Cardiac muscle cell (in vitro differentiated cells and primary cell): ENCODE measurements at regions not wholly inside any gene's neighbourhood (a gene's known extent, or its start where the extent isn't known, plus 50 kb on each side); places are given as distances from the start of the nearest gene placed in this dataset.

Experiments used
- DNase-seq, 2 donors: peaks; one replicate each; pipeline versions ENCODE4 v3.0.0 to v3.0.0-alpha.2; 2010 to 2017; ENCODE audit warnings: low read depth in 1 of 2, low spot score in 1 of 2
- H3K27ac ChIP-seq: fragments of 200-600 bp; sonication (generic); 2 replicates; pipeline ENCODE4 v1.5.1; 2016
- H3K27me3 ChIP-seq: fragments of 200-600 bp; sonication (generic); 2 replicates; pipeline ENCODE4 v1.6.0; 2016; ENCODE audit warnings: control low read depth
- H3K36me3 ChIP-seq: fragments of 200-600 bp; sonication (generic); 2 replicates; pipeline ENCODE4 v1.5.1; 2016; ENCODE audit warnings: control low read depth
- H3K4me1 ChIP-seq: fragments of 200-600 bp; sonication (generic); 2 replicates; pipeline ENCODE4 v1.8.1; 2017; ENCODE audit warnings: low read depth, mild to moderate bottlenecking, mixed run types
- H3K4me3 ChIP-seq: fragments of 200-600 bp; sonication (generic); 2 replicates; pipeline ENCODE4 v1.5.1; 2016; ENCODE audit warnings: mild to moderate bottlenecking
- H3K9me3 ChIP-seq: fragments of 200-600 bp; sonication (generic); 2 replicates; pipeline ENCODE4 v1.5.1; 2017; ENCODE audit warnings: low read depth, mild to moderate bottlenecking, control low read depth
- TF ChIP-seq, protein P1 (sequence below): IDR thresholded peaks from 2 replicates; pipeline ENCODE4 v1.5.1; 2012; ENCODE audit warnings: low read depth, mild to moderate bottlenecking, low read length

DNA sequence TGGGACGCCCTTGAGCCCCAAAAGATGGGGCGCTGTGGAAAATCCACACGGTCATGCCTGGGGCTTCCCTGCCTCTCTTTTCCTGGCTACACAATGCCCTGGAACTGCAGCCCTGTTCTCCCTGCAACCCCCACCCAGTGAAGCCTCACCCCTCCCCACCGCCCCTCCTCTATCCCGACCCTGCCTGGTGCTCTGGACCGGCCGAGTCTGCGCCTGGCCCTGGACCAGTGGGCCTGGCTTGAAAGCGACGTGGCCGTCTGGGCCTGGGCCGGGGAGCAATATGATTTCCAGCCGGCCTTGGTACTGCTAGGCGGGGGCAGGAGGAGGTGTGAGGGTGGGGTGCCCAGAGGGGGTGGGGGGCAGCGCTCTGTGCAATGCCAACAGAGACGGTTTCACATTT, 71.0 kb upstream of the RNU6ATAC start:
- Histone ChIP-seq H3K4me1 (peaks cover 3% of the 10 kb centered on the region), H3K27me3 (no peaks in the 10 kb centered on the region)
- TF ChIP-seq, protein P1, sequence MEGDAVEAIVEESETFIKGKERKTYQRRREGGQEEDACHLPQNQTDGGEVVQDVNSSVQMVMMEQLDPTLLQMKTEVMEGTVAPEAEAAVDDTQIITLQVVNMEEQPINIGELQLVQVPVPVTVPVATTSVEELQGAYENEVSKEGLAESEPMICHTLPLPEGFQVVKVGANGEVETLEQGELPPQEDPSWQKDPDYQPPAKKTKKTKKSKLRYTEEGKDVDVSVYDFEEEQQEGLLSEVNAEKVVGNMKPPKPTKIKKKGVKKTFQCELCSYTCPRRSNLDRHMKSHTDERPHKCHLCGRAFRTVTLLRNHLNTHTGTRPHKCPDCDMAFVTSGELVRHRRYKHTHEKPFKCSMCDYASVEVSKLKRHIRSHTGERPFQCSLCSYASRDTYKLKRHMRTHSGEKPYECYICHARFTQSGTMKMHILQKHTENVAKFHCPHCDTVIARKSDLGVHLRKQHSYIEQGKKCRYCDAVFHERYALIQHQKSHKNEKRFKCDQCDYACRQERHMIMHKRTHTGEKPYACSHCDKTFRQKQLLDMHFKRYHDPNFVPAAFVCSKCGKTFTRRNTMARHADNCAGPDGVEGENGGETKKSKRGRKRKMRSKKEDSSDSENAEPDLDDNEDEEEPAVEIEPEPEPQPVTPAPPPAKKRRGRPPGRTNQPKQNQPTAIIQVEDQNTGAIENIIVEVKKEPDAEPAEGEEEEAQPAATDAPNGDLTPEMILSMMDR = no peak

DNA sequence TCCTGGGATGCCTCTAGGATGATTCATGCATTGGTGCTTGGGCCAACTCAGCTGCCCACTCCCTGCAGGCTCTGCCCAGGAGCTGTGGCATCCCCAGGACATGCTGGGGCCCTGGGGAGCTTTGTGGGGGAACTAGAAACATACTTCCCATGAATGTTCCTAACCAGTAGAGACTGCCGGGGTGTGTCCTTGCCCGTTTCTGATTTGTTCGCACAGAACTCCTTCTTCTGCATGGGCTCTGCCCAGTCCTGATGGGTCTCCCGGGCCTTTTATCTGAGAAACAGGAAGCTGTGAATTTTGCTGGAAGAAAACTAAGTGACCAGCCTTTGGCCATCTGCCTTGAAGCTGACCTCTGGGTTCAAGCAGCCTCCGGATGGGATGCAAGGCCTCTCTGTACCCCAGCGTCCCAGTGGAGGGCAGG, 71.6 kb upstream of the RNU6ATAC start:
- Histone ChIP-seq H3K4me3 (no peak overlapping the region), H3K9me3 (no peaks in the 10 kb centered on the region), H3K27me3 (no peaks in the 10 kb centered on the region), H3K36me3 (no peaks in the 10 kb centered on the region), H3K4me1 (peaks cover 3% of the 10 kb centered on the region), H3K27ac (no peak overlapping the region)
- DNase-seq = peak in 1 of 2 donors; percentile 80
- TF ChIP-seq, protein P1 = no peak

More for the DNA sequence above, 71.0 kb upstream of the RNU6ATAC start:
- H3K27ac ChIP-seq = no peak overlapping the region
- no peaks in the 10 kb centered on the region for H3K36me3 ChIP-seq
- no peak for DNase-seq
- no peaks in the 10 kb centered on the region for H3K9me3 ChIP-seq
- no peak overlapping the region for H3K4me3 ChIP-seq

DNA sequence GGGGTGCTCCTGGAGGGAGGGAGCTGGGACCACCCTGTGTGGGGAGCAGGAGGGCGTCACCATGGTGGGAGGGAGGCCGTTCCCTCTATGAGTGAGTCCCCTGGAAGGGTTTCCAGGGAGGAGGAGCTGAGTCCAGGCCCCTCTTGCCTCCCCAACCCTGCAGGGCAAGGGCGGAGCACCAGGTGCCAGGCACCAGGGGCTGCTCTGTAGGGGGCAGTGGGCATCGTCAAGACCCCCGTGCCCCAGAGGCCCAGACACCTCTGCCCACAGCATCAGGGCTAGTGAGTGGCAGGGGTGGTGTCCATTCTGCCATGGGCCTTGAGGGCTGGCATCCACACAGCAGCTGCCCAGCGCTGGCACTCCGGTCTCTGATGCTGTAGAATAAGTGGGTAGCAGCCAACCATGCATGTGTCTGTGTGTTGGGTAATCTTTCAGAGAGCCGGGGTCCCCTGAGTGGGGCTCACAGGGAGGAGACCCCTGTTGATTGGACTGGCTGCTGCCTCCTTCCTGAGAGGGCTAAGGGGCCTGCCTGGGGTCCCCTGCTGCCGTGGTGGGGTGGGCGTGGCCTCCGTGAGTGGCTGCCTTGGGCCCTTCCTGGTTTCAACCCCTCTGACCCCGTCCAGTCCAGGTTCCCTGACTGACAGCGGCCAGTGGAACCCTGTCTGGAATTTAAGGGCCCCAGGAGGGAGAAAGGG, 72.7 kb upstream of the RNU6ATAC start:
- H3K4me3 ChIP-seq = no peak overlapping the region
- no peak overlapping the region for H3K27ac ChIP-seq
- TF ChIP-seq, protein P1 = no peak
- DNase-seq = no peak
- H3K9me3 ChIP-seq = no peaks in the 10 kb centered on the region
- no peaks in the 10 kb centered on the region for H3K36me3 ChIP-seq
- H3K27me3 ChIP-seq = no peaks in the 10 kb centered on the region
- peaks cover 3% of the 10 kb centered on the region for H3K4me1 ChIP-seq

DNA sequence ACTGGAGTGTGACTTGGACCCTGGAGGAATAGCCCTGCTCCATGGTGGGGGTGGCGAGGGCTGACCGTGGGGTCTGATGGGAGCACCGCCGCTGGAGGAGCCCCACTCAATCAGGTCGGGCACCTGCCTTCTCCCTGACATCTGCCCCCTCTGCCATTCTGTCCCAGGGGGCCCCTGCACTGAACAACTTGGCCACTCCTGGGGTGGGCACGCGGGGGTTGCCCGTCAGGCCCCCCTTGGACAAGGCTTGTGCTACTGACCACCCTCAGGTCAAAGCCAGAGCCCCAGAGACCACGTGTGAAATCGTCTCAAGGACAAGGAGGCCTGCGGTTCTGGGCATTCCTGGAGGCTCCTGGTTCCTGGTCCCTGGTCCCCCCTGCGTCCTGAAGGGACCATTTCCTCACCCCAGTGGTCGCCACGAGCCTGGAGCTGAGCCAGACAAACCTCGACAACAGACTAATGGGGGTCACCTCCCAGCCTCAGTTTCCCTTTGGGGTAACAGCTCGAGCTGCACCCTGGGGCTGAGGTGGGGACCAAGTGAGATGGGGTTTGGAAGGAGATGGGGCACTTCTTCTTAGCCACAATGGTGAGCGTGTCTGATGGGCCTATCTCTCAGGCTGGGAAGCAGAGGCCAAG, 73.4 kb upstream of the RNU6ATAC start:
- H3K4me1 ChIP-seq = peaks cover 4% of the 10 kb centered on the region
- H3K27me3 ChIP-seq = no peaks in the 10 kb centered on the region
- no peaks in the 10 kb centered on the region for H3K9me3 ChIP-seq
- no peak overlapping the region for H3K4me3 ChIP-seq
- H3K27ac ChIP-seq = no peak overlapping the region
- no peak for DNase-seq
- TF ChIP-seq, protein P1 = no peak
- H3K36me3 ChIP-seq = no peaks in the 10 kb centered on the region

DNA sequence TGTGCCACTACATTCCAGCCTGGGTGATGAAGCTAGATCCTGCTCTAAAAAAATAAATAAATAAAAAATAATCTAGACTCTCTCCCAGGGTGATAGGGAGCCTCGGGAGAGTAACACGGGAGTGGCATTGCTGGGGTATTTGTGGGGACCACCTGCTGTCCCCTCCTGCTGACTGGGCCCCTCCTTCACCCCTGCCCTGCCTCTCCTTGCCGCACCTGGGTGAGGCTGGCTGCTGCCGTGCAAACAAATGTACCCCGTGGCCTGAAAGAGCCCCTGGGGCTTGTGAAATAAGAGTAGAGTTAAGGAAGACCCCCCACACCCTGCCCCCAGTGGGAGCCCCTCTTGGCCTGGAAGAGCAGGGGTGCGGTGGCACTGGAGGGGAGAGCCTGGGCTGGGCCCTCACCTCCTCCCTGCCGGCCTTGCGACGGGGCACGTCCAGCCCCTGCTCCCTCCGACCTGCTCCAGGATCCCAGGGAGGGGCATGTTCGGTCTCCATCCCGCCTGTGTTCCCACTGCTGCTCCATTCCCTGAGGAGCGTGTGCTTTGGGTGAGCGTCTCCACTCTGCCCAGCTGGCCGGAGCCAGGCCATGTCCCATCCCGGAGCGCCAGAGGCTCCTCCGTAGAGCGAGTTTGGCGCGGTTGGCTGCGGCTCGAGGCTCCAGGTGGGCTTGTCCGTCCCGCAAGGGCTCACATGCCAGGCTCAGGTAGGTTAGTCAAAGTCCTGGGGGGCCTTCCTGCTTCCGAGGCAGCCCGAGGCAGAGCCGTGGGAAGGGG, 75.0 kb upstream of the RNU6ATAC start:
- Histone ChIP-seq H3K9me3 (no peaks in the 10 kb centered on the region), H3K36me3 (no peaks in the 10 kb centered on the region), H3K4me3 (no peak overlapping the region), H3K27ac (no peak overlapping the region), H3K4me1 (peaks cover 8% of the 10 kb centered on the region), H3K27me3 (no peaks in the 10 kb centered on the region)
- no peak for DNase-seq
- TF ChIP-seq, protein P1 = no peak
